Fibroblast of lung (primary cell): ENCODE measurements at regions not wholly inside any gene's neighbourhood (a gene's known extent, or its start where the extent isn't known, plus 50 kb on each side); places are given as distances from the start of the nearest gene placed in this dataset.

Experiments used
- DNase-seq, 2 donors: peaks; one replicate each; pipeline versions ENCODE4 v3.0.0 to v3.0.0-alpha.2; 2010; ENCODE audit warnings: low read depth in 2 of 2
- H2AFZ ChIP-seq: 2 replicates; pipeline ENCODE4 v1.5.1; 2012; ENCODE audit warnings: low read length, control low read depth, inconsistent platforms
- H3K27ac ChIP-seq: 2 replicates; pipeline ENCODE4 v1.5.1; 2011; ENCODE audit warnings: low read length, control low read depth; ENCODE audit not compliant: insufficient read depth
- H3K27me3 ChIP-seq: 2 replicates; pipeline ENCODE4 v1.5.1; 2011; ENCODE audit warnings: mild to moderate bottlenecking, low read length; ENCODE audit not compliant: control insufficient read depth, insufficient read depth
- H3K36me3 ChIP-seq: 2 replicates; pipeline ENCODE4 v1.5.1; 2011; ENCODE audit warnings: low read length; ENCODE audit not compliant: control insufficient read depth, insufficient read depth
- H3K4me1 ChIP-seq: 2 replicates; pipeline ENCODE4 v1.5.1; 2011; ENCODE audit warnings: low read length; ENCODE audit not compliant: control insufficient read depth, insufficient read depth; ENCODE audit errors: extremely low read depth
- H3K4me2 ChIP-seq: 2 replicates; pipeline ENCODE4 v1.5.1; 2011; ENCODE audit warnings: low read length, control low read depth; ENCODE audit not compliant: insufficient read depth; ENCODE audit errors: extremely low read depth
- H3K4me3 ChIP-seq, 4 experiments: fragments of 200-600 bp in 1 of 4; sonication (generic) in 1 of 4; replicated peaks in 1 of 4; 2 replicates each; pipeline ENCODE4 v1.5.1; 2011 to 2016; ENCODE audit warnings: low read length in 4 of 4, low read depth in 3 of 4, mild to moderate bottlenecking in 3 of 4, control low read depth in 2 of 4, inconsistent platforms in 1 of 4, mixed read lengths in 1 of 4; ENCODE audit not compliant: insufficient read depth in 1 of 4; ENCODE audit errors: control extremely low read depth in 1 of 4
- H3K79me2 ChIP-seq: 2 replicates; pipeline ENCODE4 v1.5.1; 2012; ENCODE audit warnings: mild to moderate bottlenecking, low read length, inconsistent platforms; ENCODE audit not compliant: control insufficient read depth, insufficient read depth
- H3K9ac ChIP-seq: 2 replicates; pipeline ENCODE4 v1.5.1; 2011; ENCODE audit warnings: mild to moderate bottlenecking, low read length, control low read depth; ENCODE audit not compliant: insufficient read depth
- H3K9me3 ChIP-seq: 2 replicates; pipeline ENCODE4 v1.5.1; 2012; ENCODE audit warnings: low read depth, low read length; ENCODE audit not compliant: control insufficient read depth, insufficient read depth
- H4K20me1 ChIP-seq: 2 replicates; pipeline ENCODE4 v1.5.1; 2011; ENCODE audit warnings: low read length; ENCODE audit not compliant: control insufficient read depth, insufficient read depth; ENCODE audit errors: extremely low read depth
- EZH2 ChIP-seq: IDR thresholded peaks from 2 replicates; pipeline ENCODE4 v1.5.1; 2012; ENCODE audit warnings: low read length, control low read depth, mild to moderate bottlenecking; ENCODE audit errors: missing control alignments
- TF ChIP-seq, protein P1 (sequence below), 2 donors: IDR thresholded peaks in 1 of 2; conservative IDR thresholded peaks in 1 of 2; 1 replicate in 1 of 2; 2 replicates in 1 of 2; pipeline ENCODE4 v1.5.1; 2011 to 2012; ENCODE audit warnings: low read length in 2 of 2, control low read depth in 1 of 2, inconsistent platforms in 1 of 2, low read depth in 1 of 2, mild to moderate bottlenecking in 1 of 2

DNA sequence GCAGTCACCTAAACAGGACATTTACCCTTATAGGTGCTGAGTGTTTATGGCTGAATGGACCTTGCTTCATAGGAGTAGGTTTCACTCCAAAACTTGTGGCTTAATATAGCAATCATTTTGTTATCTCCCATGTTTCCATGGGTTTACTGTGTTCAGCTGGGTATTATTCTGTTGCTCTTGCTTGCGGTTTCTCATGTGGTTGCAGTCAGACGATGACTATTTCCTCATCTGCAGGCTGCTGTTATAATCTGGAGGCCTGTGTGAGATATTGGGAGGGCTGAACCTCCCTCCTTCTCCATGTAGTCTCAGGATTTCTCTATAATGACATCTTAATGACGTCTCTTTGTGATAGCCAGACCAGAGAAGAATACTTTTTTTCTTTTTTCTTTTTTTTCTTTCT is 98.1 kb downstream of the ZPLD1 start:
- Histone ChIP-seq H3K27me3 (no peaks in the 10 kb centered on the region), H3K9me3 (no peaks in the 10 kb centered on the region), H3K79me2 (no peaks in the 10 kb centered on the region), H3K36me3 (no peaks in the 10 kb centered on the region), H3K4me3 (no peak overlapping the region), H3K4me2 (no peak overlapping the region), H3K9ac (no peak overlapping the region), H3K4me1 (no peaks in the 10 kb centered on the region), H4K20me1 (no peaks in the 10 kb centered on the region), H2AFZ (no peak overlapping the region), H3K27ac (no peak overlapping the region)
- no peak for TF ChIP-seq EZH2
- TF ChIP-seq, protein P1, sequence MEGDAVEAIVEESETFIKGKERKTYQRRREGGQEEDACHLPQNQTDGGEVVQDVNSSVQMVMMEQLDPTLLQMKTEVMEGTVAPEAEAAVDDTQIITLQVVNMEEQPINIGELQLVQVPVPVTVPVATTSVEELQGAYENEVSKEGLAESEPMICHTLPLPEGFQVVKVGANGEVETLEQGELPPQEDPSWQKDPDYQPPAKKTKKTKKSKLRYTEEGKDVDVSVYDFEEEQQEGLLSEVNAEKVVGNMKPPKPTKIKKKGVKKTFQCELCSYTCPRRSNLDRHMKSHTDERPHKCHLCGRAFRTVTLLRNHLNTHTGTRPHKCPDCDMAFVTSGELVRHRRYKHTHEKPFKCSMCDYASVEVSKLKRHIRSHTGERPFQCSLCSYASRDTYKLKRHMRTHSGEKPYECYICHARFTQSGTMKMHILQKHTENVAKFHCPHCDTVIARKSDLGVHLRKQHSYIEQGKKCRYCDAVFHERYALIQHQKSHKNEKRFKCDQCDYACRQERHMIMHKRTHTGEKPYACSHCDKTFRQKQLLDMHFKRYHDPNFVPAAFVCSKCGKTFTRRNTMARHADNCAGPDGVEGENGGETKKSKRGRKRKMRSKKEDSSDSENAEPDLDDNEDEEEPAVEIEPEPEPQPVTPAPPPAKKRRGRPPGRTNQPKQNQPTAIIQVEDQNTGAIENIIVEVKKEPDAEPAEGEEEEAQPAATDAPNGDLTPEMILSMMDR (conservative IDR thresholded peaks at IDR 0.05 in 1 of 2, IDR thresholded peaks at IDR 0.05 in 1 of 2; ENCODE audit: low read depth in 1 of 2, low read length in 2 of 2), result no peak
- DNase-seq, result peak; percentile 20 to 23

DNA sequence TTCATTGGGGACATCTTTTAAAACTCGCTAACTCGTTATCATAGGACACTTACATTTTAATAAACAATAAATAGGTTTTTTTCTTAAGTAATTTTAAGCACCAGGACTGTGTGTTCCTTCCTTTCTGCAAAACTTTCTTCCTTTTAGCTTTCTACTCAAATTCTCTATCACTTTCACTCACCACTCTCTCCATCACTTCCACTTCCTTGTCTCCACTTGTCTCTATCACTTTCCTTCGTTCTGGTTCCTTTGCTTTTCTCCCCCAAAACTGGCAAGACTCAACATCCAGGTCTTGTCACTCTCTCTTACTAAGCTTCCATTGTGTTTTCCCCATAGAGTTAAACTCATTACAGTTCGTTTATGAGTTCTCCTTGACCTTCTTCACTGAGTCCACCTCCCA is 99.0 kb downstream of the ZPLD1 start:
- Histone ChIP-seq H3K27ac (no peak overlapping the region), H3K9me3 (no peaks in the 10 kb centered on the region), H3K27me3 (no peaks in the 10 kb centered on the region), H3K79me2 (no peaks in the 10 kb centered on the region), H3K9ac (no peak overlapping the region), H2AFZ (no peak overlapping the region), H3K36me3 (no peaks in the 10 kb centered on the region), H3K4me3 (no peak overlapping the region), H3K4me1 (no peaks in the 10 kb centered on the region), H3K4me2 (no peak overlapping the region), H4K20me1 (no peaks in the 10 kb centered on the region)
- TF ChIP-seq EZH2, result no peak
- TF ChIP-seq, protein P1 (conservative IDR thresholded peaks at IDR 0.05 in 1 of 2, IDR thresholded peaks at IDR 0.05 in 1 of 2; ENCODE audit: low read depth in 1 of 2, low read length in 2 of 2), result no peak
- DNase-seq, result no peak

DNA sequence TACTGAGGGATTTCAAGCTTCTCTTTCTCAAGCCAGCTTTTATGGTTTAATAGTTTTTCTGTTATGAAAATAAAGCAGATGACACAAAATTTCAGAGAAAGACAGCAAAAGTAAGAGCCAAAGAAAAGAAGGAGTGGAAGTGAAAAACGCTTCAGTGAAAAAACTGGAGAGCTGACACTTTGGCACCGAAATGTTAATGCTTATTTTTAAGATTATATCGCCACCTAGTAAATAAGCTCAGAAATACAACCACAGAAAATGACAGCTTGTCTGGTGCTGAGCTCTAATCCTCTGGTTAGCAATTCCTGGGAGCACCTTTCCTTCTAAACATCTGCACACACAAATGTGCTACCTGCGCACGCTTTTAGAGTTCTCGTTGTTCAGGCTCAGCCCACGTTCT is 101.6 kb downstream of the ZPLD1 start:
- no peak overlapping the region for H3K27ac ChIP-seq
- no peak overlapping the region for H3K4me2 ChIP-seq

More for the DNA sequence above, 101.6 kb downstream of the ZPLD1 start:
- Histone ChIP-seq H3K4me3 (no peak overlapping the region), H3K36me3 (no peaks in the 10 kb centered on the region), H4K20me1 (no peaks in the 10 kb centered on the region), H3K79me2 (no peaks in the 10 kb centered on the region), H3K9ac (no peak overlapping the region), H3K9me3 (no peaks in the 10 kb centered on the region), H2AFZ (no peak overlapping the region), H3K4me1 (no peaks in the 10 kb centered on the region), H3K27me3 (no peaks in the 10 kb centered on the region)
- TF ChIP-seq, protein P1 (conservative IDR thresholded peaks at IDR 0.05 in 1 of 2, IDR thresholded peaks at IDR 0.05 in 1 of 2; ENCODE audit: low read depth in 1 of 2, low read length in 2 of 2), result peak; percentile 31 to 52
- no peak for TF ChIP-seq EZH2
- peak; percentile 22 to 58 for DNase-seq
